IPS-18c (cell line): ENCODE measurements at regions not wholly inside any gene's neighbourhood (a gene's known extent, or its start where the extent isn't known, plus 50 kb on each side); places are given as distances from the start of the nearest gene placed in this dataset.
"Not testable (repeated sequence)": the region's sequence is repeated elsewhere in the genome, so short reads cannot be mapped to it uniquely, and the experiment has no call there.

ENCODE experiments used
- H3K4me3 ChIP-seq: 2 replicates; pipeline ENCODE4 v1.7.0; 2013; ENCODE audit warnings: low read depth, mild to moderate bottlenecking, low read length, moderate library complexity; ENCODE audit not compliant: insufficient read depth
- H3K9me3 ChIP-seq: one replicate; pipeline ENCODE4 v1.6.1; 2013; ENCODE audit warnings: mild to moderate bottlenecking, low read length, moderate library complexity; ENCODE audit not compliant: control insufficient read depth, insufficient read depth

GRCh38 chrX:63581906-63582305, 203.1 kb downstream of the ARHGEF9 start:
- peaks cover 5% of the 10 kb centered on the region for H3K9me3 ChIP-seq
- H3K4me3 ChIP-seq = no peak overlapping the region

GRCh38 chrX:63581398-63581797, 203.6 kb downstream of the ARHGEF9 start:
- Histone ChIP-seq H3K9me3 (peaks cover 3% of the 10 kb centered on the region), H3K4me3 (no peak overlapping the region)

- Histone ChIP-seq H3K4me3 (no peak overlapping the region), H3K9me3 (no peaks in the 10 kb centered on the region)
Measured at GRCh38 chrX:63576533-63576932, 208.5 kb downstream of the ARHGEF9 start.

GRCh38 chrX:63575700-63576099, 209.3 kb downstream of the ARHGEF9 start:
- not testable (repeated sequence) for H3K4me3 ChIP-seq, H3K9me3 ChIP-seq

- Histone ChIP-seq H3K9me3 (peaks cover 3% of the 10 kb centered on the region), H3K4me3 (no peak overlapping the region)
Measured at GRCh38 chrX:63566856-63567255, 215.7 kb upstream of the SPIN4 start.

GRCh38 chrX:63561425-63561824, 210.3 kb upstream of the SPIN4 start:
- H3K4me3 ChIP-seq = no peak overlapping the region; the same call in 1 of the 2 replicates
- peaks cover 6% of the 10 kb centered on the region for H3K9me3 ChIP-seq

GRCh38 chrX:63560601-63561218, 209.6 kb upstream of the SPIN4 start:
- Histone ChIP-seq H3K4me3 (peak overlapping the region; percentile 70), H3K9me3 (peaks cover 6% of the 10 kb centered on the region)

- no peaks in the 10 kb centered on the region for H3K9me3 ChIP-seq
- no peak overlapping the region for H3K4me3 ChIP-seq
Measured at GRCh38 chrX:63551856-63552255, 200.7 kb upstream of the SPIN4 start.

GRCh38 chrX:63530654-63531053, 179.5 kb upstream of the SPIN4 start:
- peaks cover 3% of the 10 kb centered on the region for H3K9me3 ChIP-seq
- H3K4me3 ChIP-seq = no peak overlapping the region

GRCh38 chrX:63529961-63530360, 178.8 kb upstream of the SPIN4 start:
- Histone ChIP-seq H3K9me3 (peaks cover 3% of the 10 kb centered on the region), H3K4me3 (no peak overlapping the region)

GRCh38 chrX:63526863-63527262, 175.7 kb upstream of the SPIN4 start:
- H3K4me3 ChIP-seq = no peak overlapping the region
- peaks cover 3% of the 10 kb centered on the region for H3K9me3 ChIP-seq

- Histone ChIP-seq H3K4me3 (no peak overlapping the region), H3K9me3 (peaks cover 3% of the 10 kb centered on the region)
Measured at GRCh38 chrX:63525491-63525890, 174.4 kb upstream of the SPIN4 start.

GRCh38 chrX:63519368-63519767, 168.2 kb upstream of the SPIN4 start:
- H3K4me3 ChIP-seq = not testable (repeated sequence)

GRCh38 chrX:63514569-63515080, 163.5 kb upstream of the SPIN4 start:
- H3K9me3 ChIP-seq = no peaks in the 10 kb centered on the region

More at GRCh38 chrX:63519368-63519767, 168.2 kb upstream of the SPIN4 start:
- H3K9me3 ChIP-seq = not testable (repeated sequence)

GRCh38 chrX:63513825-63514568, 162.9 kb upstream of the SPIN4 start:
- Histone ChIP-seq H3K9me3 (no peaks in the 10 kb centered on the region), H3K4me3 (no peak overlapping the region)

More at GRCh38 chrX:63514569-63515080, 163.5 kb upstream of the SPIN4 start:
- H3K4me3 ChIP-seq = no peak overlapping the region

GRCh38 chrX:63511361-63511760, 160.2 kb upstream of the SPIN4 start:
- H3K4me3 ChIP-seq = no peak overlapping the region
- no peaks in the 10 kb centered on the region for H3K9me3 ChIP-seq

- no peak overlapping the region for H3K4me3 ChIP-seq
- H3K9me3 ChIP-seq = no peaks in the 10 kb centered on the region
Measured at GRCh38 chrX:63508668-63509067, 157.5 kb upstream of the SPIN4 start.

GRCh38 chrX:63506320-63506719, 155.2 kb upstream of the SPIN4 start:
- H3K4me3 ChIP-seq = no peak overlapping the region
- H3K9me3 ChIP-seq = no peaks in the 10 kb centered on the region
